HG03442 (cell line): ENCODE measurements at regions not wholly inside any gene's neighbourhood (a gene's known extent, or its start where the extent isn't known, plus 50 kb on each side); places are given as distances from the start of the nearest gene placed in this dataset.
A peak's percentile ranks its signal among the peaks of the same experiment; 100 is the strongest.
"Not testable (repeated sequence)": the region's sequence is repeated elsewhere in the genome, so short reads cannot be mapped to it uniquely, and the experiment has no call there.

Experiments used
- ATAC-seq: cut with Tn5 transposase; IDR thresholded peaks from one replicate; pipeline ENCODE4 v1.9.1; 2021; ENCODE audit warnings: mild to moderate bottlenecking, moderate library complexity; ENCODE audit not compliant: unreplicated experiment

DNA sequence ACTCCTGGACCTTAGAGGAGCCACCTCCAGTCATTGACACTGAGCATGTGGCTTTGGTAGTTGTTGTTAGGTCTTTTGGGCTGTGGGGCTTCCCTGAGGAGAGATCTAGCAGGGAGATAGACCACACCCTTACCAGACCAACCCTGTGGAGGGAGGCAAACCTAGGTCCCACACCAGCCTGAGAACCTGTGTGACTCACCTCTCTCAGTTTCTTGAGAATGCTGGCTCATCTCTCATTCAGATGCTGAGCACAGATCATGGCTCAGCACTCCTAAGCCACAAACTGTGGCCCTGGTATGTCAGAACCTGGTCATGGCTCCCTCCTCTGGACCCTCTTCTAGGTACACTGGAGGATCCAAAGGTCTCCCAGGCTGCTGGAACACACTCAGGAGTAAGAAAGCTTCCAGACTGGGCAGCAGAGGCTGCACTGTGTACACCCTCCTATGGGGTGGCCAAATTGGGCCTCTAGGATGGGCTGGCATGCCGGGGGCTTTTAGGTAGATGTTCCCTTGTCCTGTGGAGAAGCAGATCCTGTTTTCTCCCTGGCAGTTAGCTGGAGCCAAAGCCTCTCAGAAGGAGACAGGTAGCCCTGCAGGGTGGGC, 1294.5 kb downstream of the KHDRBS2 start:
- ATAC-seq: no peak

DNA sequence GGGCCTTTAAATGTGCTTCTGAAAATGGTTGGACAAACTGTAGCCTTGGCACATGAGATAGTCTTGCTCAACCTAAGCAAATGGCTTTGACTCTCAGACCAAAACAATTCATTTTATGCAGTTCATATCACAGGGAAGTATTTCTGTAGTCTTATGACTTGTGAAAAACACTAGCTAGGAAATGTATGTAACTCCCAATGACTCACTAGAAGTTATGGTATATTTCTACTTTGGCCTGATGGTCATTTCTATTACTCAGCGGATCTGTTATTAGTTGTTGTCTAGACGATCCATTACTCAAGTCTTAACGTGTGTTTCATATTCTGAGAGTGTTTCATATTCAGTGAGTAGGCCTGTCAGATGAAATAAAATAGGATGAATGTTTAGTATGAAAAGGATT, 1333.5 kb downstream of the KHDRBS2 start:
- ATAC-seq: no peak

DNA sequence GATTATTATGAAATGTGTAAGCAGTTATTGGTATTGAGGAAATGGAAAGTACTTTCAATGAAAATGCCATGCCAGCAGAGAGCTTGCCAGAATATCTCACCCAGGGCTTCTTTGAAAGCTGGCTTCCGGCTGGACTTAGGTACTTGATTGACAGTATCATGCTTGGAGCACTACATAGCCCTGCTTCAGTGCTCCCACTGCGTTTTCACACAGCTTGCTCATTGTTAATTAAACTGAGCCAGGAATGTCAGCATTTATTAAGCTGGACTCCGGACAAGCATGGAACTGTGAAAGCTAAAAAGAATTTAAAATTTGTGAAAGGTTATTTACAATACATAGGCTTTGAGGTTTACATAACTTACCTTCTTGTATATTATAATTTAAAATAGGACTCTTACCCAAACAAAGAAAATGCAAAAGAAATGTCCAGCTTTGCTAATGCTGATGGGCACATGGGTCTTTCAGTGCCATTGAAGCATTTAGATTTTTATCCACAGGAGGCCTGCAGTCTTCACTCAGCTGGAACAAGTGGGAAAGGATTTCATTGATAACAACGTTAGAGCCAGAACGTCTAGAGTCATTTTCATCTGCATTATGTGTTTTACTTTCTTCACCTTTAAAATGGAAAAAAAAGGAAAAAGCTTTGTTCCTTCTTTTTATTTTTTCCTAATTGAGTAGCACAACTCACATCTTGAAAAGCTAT, 1335.7 kb downstream of the KHDRBS2 start:
- ATAC-seq: not testable (repeated sequence)

DNA sequence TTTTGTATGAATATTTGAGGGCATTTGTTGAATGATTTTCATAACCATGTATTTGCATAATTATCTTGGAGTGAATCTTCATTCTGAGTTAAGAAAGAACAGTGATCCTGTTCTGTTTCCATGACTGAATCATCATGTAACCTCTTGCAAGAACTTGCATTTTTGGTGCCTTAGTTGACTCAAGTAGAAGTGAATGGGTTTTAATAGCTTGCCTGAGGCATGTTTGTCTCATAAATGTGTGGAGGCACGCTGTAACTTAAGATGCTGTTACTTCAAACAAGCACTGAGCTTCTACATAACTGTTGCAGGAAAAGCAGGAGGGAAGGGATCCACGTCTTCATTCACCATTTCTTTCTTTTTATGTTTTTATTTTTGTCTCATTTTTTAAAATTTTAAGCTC, 1338.6 kb downstream of the KHDRBS2 start:
- ATAC-seq: not testable (repeated sequence)

DNA sequence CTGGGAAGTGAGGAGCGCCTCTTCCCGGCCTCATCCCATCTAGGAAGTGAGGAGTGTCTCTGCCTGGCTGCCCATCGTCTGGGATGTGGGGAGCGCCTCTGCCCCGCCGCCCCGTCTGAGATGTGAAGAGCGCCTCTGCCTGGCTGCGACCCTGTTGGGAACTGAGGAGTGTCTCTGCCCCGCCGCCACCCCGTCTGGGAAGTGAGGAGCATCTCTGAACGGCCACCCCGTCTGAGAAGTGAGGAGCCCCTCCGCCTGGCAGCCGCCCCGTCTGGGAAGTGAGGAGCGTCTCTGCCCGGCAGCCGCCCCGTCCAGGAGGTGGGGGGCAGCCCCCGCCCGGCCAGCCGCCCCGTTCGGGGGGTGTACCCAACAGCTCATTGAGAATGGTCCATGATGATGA, 1341.2 kb downstream of the KHDRBS2 start:
- not testable (repeated sequence) for ATAC-seq

DNA sequence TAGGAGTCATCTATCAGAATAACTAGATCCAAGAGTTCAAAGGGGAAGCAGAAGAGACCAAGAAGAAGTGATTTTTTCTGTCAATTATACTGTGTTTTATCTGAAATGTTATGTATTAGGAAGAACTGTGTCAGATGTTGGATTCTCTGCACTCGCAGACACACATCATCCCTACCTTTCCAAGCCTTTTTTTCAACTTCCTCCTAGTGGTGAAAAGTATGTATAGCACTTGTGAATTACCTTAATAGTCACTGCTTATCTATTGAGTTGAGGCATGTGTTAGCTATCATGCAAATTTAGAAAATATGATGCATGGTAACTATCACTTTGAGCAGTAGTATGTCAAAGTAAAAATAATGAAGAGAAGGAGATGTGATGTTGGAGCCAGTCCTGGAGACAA, 1350.1 kb downstream of the KHDRBS2 start:
- ATAC-seq: peak; percentile 53

DNA sequence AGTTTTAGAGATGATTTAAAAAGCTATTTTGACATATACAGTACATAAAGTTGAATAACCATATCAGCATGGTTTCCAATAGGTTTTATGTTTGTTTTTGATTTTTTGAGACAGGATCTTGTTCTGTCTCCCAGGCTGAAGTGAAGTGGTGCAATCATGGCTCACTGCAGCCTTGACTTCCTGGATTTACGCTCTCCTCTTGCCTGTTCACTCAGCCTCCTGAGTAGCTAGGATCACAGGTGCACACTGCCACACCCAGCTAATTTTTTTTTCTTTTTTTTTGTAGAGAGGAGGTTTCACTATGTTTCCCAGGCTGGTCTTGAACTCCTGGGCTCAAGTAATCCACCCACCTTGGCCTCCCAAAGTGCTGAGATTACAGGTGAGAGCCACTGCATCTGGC, 1366.4 kb downstream of the KHDRBS2 start:
- not testable (repeated sequence) for ATAC-seq

DNA sequence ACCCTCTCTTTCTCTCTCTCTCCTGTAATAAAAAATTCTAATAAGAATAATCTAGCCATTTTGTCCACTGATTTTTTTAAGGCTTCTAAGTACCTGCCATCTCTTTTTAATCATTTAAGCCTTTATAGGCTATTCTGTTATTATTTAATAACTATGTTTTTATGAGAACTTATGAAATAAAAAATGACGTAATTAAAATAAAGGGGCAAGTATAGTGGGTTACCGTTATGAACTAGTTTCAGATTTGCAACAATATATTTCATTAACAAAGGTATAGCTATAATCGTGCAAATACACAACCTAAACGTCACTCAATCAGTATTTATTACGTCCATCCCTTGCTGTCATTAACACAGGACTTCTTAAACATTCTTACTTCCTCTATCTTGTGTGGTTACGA, 1382.2 kb downstream of the KHDRBS2 start:
- not testable (repeated sequence) for ATAC-seq

DNA sequence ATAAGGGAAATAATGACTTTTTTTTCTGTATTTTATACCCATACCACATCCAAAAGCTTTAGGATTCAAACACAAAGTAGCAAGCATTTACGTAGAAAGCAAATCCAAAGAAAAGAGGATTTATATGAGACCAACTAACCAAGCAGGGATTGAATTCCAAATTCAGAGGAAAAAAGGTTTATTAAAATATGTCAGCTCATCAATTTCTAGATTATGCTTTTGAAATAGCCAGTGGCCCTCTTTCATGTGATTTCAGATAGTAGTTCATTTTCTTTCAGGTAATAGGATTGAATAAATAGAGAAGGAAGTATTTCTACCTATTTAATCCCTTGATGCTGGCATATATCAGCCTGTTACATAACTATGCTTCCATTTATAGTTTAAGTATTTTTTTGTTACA, 1392.7 kb downstream of the KHDRBS2 start:
- not testable (repeated sequence) for ATAC-seq

DNA sequence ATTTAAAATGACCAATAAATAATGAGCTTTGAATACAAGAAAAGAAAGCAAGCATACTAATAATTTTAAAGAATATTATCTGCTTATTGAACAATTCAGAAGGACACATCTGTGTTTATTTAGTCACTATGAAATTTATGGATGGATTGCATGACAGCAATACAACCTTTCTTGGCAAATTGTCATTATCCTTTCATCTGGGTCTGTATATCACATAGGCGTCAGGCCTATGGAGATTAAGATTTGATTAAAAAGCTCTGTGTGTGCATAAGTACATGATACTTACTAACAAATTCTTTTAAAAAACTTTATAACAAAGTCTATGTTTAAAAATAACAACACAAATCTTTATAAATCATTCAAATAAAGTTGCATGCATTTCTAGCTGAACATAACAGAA, 1394.4 kb downstream of the KHDRBS2 start:
- ATAC-seq: no peak

DNA sequence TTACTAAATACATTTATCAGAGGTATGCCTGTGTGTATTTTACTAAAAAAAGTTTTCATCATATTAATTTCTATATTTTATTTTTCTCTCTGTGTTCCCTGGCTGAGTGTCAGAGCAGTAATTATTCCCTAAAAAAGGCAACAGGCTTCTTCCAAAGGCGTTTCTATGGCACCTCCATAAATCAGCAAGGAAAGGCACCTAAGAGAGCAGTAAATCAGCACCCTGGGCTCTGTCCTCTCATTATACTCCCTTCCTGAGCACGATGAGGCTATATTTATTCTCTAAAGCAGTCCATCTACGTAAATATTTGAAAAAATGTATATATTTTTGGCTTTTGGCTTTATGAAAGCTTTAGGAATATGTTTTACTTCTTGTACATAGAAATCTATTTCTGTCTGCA, 1408.6 kb downstream of the KHDRBS2 start:
- not testable (repeated sequence) for ATAC-seq

DNA sequence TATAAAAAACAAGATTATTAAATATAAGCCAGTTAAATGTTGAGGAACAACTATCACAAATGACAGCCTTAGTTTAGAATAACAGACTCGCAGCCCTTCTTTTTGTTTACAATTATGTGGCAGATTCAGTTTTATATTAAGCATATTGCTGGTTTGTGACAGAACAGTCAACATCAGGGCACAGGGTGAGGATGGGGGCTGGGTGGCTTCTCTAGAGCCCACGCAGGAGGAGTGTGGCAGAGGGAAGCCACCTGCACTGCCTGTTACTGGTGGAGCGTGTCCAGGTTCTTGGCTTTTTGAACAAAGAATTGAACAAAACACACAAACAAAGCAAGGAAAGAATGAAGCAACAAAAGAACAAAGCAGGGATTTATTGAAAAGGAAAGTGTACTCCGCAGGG, 1415.2 kb downstream of the KHDRBS2 start:
- ATAC-seq: not testable (repeated sequence)

DNA sequence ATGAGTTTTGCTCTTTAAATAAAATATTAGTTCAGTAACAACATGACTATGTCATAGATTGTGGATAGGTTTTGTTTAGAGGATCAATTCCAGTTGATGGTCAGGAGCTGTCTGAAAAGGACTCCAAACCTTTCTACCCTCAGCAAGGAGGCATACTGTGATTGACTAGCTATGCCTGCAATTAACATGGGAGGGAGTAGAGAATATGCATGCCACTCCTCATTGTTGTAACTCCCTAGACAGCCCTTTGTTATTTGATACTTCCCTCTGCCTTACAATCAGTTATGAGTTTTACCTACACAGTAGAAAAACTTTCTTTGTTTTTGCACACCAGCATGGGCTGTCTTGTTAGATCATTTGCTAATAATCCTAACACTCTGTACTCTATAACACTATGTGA, 1418.5 kb downstream of the KHDRBS2 start:
- ATAC-seq: no peak

DNA sequence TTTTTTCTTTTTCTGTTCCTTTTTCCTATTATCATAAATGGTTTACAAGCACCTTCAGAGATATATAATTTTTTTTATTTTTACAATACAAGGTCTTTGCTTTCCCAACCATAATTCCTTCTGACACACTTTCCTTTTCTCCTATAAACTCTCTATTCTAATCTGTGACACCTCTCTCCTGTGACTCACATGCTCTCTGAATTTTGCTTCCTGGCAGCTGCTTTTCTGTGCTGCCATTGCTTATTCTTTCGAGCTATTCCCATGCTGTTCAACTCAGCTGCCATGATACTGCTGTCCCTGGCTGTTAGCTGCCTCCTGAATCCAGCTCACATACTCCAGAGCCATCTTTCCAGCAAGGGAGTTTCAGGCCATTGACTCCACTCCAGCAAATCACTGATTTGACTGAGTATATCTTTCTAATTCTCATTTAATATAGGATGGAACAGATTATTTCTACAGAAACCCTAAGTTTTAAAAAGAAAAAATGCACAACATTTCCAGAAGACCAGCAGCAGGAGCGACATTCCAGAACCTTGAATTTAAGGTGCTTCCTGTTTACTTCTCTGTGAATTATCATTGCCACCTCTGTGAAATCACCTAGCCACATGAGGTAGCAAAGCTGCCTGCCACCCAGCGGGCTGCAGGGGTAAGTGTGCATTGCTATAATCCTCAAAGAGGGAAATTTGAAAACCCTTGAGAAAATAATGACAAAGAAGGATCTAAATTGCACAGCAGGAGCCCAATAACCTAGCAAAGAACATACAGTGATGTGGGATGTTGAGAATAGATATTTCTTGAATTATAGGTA, 1442.6 kb downstream of the KHDRBS2 start:
- not testable (repeated sequence) for ATAC-seq

DNA sequence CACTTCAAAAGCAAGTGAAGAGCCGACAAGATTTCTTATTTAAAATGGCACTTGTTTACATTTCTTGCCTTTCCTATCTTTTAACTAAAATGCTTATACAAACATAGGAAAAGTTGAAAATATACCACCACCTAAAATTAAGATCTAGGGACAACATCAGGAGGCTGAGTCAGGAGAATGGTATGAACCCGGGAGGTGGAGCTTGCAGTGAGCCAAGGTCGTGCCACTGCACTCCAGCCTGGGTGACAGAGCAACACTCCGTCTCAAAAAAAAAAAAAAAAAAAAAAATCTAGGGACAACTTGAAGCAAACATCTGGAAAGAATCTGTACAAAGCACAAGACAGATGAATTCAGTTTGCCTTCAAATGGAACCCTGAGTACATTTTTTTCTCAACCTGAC, 1455.3 kb downstream of the KHDRBS2 start:
- ATAC-seq: not testable (repeated sequence)

DNA sequence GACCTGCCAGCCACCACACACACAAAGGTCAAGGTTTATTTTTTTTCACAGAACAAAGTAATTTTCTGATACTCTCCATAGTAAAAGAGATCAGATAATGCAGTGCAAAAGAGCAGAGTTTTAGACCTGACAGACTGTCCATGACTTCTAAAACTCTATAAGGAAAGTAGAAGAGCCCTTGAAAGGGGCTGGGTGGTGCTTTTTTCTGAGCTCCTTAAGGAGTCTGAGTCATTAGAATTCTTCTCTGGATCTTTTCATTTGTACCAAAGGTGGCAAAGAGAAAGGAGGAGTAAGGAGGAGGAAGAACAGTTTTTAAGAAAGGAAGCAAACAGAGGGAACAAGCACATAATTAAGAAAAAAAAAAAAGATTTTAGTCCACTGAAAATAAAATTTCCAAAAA, 1463.4 kb downstream of the KHDRBS2 start:
- ATAC-seq: not testable (repeated sequence)

DNA sequence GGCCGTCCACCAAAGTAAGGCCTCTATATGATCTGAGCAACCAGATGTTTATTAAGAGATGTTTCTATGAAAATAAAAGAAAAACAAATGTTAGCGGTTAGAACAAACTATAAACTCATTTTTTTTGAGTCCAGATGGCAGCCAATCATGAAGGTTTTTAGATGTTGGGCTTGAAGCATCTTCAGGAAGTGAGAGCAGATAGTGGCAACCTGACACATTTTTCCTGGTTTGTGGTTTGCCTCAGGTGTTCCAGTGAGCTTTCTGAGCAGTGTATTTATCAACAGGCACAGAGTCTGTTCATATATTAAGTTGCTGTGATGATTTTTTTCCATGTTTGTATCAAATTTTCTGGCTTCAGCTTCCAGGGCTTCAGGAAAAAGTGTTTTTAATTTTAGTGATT, 1468.0 kb downstream of the KHDRBS2 start:
- not testable (repeated sequence) for ATAC-seq

DNA sequence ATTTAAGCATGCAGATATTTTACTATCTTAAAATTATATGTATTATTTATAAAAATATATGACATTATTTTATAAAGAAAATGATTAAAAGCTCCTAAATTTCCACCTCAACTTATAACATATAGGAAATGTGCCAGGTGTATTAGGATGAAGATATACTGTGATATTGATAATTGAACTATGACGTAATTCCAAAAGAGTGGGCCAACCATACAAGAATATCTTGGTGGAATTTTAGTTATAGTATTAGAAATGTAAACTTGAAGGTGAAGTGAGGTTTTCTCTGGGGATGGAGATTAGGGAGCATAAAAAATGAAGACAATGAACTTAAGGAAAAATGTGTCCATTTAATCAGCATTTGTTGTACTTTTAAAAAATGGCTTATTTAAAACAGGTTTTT, 1471.2 kb downstream of the KHDRBS2 start:
- ATAC-seq: not testable (repeated sequence)

DNA sequence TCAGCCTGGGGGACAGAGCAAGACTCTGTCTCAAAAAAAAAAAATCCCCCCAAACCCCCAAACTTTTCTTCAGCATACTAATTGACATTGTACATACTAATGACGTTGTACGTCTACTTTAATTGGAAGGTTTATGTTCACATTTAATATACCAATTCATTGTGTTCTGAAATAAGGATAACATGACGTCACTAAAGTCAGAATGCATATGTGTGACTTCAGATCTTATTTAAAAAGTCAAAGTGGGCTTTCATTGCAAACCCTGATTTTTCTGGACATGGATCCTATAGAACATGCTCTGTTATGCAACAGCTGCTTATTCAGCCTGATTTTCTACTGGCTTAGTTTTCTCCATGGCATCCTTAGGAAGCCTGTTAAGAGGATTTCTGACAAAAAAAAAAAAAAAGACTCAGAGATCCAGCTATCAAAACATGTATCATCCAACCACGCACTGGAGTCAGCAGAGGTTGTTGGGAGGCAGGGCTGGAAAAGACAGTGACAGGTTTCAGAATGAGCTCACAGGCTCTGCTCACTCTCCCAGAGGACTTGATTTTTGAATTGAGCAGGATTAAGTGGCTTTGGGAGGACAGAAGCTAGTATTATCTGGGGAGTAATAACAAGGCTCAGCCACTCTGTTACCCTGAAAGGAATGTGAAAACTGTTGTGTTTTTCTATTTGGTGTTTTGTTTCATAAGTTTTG, 1472.0 kb downstream of the KHDRBS2 start:
- not testable (repeated sequence) for ATAC-seq

DNA sequence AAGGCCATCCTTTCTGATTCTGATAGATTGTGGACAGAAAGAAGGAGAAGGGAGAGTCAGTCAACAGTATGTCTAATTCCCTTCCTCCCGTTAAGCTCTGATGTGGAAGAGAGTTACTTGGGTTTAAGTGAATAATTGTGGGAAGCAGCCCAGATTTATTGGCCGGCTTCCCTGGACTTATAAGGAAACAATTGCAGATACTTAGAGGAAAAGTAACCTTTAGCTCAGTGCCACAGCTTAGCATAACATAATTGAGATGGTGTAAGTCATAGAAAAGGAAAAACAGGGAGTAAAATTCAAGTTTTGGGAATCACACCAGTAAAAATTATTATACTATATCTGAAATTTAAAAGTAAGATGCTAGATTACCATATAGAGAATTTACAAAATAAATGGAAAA, 1475.8 kb downstream of the KHDRBS2 start:
- not testable (repeated sequence) for ATAC-seq

DNA sequence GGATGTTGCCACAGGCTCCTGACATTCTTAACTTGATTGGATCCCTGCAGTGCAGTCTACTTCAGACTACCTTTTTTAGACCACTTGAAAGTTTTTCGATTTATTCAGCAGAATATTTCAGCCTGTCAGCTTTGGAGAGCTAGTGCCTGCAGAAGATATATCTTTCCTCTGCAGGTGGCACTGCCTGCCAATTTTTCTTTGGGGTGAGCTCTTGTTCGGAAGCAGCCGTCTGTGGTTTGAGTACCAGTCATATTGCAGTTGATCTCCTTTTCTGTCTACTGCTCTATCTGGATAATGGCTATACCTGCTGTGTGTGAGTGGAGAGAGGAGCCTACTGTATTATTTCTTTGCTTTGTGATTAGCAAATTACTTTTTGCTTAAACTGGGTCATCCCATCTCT, 1486.9 kb downstream of the KHDRBS2 start:
- not testable (repeated sequence) for ATAC-seq
